B cell (primary cell): ENCODE measurements at regions not wholly inside any gene's neighbourhood (a gene's known extent, or its start where the extent isn't known, plus 50 kb on each side); places are given as distances from the start of the nearest gene placed in this dataset.

ENCODE experiments used
- CTCF ChIP-seq: fragments of 200-600 bp; IDR thresholded peaks from one replicate; pipeline ENCODE4 v1.8.0; 2022; ENCODE audit warnings: antibody characterized with exemption, mild to moderate bottlenecking
- EZH2 ChIP-seq: IDR thresholded peaks from 2 replicates; pipeline ENCODE4 v1.6.1; 2012; ENCODE audit warnings: borderline replicate concordance, low read depth, mild to moderate bottlenecking, moderate library complexity, low read length; ENCODE audit not compliant: insufficient read depth, poor library complexity, severe bottlenecking

- TF ChIP-seq CTCF (no peak), EZH2 (no peak)
Measured at GRCh38 chr9:31870276-31870675, 514.2 kb upstream of the ACO1 start.
